Colonic mucosa (tissue), 4 donors: ENCODE measurements at regions not wholly inside any gene's neighbourhood (a gene's known extent, or its start where the extent isn't known, plus 50 kb on each side); places are given as distances from the start of the nearest gene placed in this dataset.

Source experiments
- DNase-seq: peaks from one replicate; pipeline ENCODE4 v3.0.0-alpha.2; 2020
- H3K27ac ChIP-seq: fragments of 200-600 bp; one replicate; pipeline ENCODE4 v1.8.0; 2021
- H3K27me3 ChIP-seq: fragments of 200-600 bp; one replicate; pipeline ENCODE4 v1.8.0; 2021
- H3K36me3 ChIP-seq: fragments of 200-600 bp; one replicate; pipeline ENCODE4 v1.8.0; 2021
- H3K4me1 ChIP-seq: fragments of 200-600 bp; one replicate; pipeline ENCODE4 v1.8.0; 2021; ENCODE audit warnings: mild to moderate bottlenecking
- H3K4me3 ChIP-seq: fragments of 200-600 bp; one replicate; pipeline ENCODE4 v1.8.0; 2021
- H3K9ac ChIP-seq, 2 donors: one replicate each; pipeline ENCODE4 v1.7.0; 2013; ENCODE audit warnings: control low read depth in 2 of 2, low read depth in 2 of 2, low read length in 2 of 2
- H3K9me3 ChIP-seq: fragments of 200-600 bp; one replicate; pipeline ENCODE4 v1.8.0; 2021
- intact Hi-C: fragments of 100-400 bp; cut with DNase I; formaldehyde crosslinking; loops from one replicate; pipeline ENCODE4 v1.14.1; 2022
- TF ChIP-seq, protein P1 (sequence below): fragments of 200-600 bp; IDR thresholded peaks from one replicate; pipeline ENCODE4 v1.8.0; 2022; ENCODE audit warnings: antibody characterized with exemption, mild to moderate bottlenecking
- donor health status: healthy.
- donor health status: DM: no; HTN: no; CAD: no.
- donor health status: DM: no; HTN: no; CAD: no.

GRCh38 chr2:104068665-104069064, 785.2 kb upstream of the POU3F3 start:
- Histone ChIP-seq H3K9ac (no peak overlapping the region), H3K27ac (no peak overlapping the region), H3K4me1 (no peaks in the 10 kb centered on the region), H3K4me3 (no peak overlapping the region), H3K27me3 (no peaks in the 10 kb centered on the region), H3K36me3 (no peaks in the 10 kb centered on the region), H3K9me3 (no peaks in the 10 kb centered on the region)
- DNase-seq: no peak
- intact Hi-C loops: no loop called here
- TF ChIP-seq, protein P1, sequence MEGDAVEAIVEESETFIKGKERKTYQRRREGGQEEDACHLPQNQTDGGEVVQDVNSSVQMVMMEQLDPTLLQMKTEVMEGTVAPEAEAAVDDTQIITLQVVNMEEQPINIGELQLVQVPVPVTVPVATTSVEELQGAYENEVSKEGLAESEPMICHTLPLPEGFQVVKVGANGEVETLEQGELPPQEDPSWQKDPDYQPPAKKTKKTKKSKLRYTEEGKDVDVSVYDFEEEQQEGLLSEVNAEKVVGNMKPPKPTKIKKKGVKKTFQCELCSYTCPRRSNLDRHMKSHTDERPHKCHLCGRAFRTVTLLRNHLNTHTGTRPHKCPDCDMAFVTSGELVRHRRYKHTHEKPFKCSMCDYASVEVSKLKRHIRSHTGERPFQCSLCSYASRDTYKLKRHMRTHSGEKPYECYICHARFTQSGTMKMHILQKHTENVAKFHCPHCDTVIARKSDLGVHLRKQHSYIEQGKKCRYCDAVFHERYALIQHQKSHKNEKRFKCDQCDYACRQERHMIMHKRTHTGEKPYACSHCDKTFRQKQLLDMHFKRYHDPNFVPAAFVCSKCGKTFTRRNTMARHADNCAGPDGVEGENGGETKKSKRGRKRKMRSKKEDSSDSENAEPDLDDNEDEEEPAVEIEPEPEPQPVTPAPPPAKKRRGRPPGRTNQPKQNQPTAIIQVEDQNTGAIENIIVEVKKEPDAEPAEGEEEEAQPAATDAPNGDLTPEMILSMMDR: no peak

GRCh38 chr2:104077573-104077972, 776.3 kb upstream of the POU3F3 start:
- Histone ChIP-seq H3K36me3 (no peaks in the 10 kb centered on the region), H3K27me3 (no peaks in the 10 kb centered on the region), H3K4me3 (no peak overlapping the region), H3K27ac (no peak overlapping the region), H3K9ac (no peak overlapping the region), H3K4me1 (no peaks in the 10 kb centered on the region), H3K9me3 (no peaks in the 10 kb centered on the region)
- DNase-seq: no peak
- TF ChIP-seq, protein P1: no peak
- intact Hi-C loops: no loop called here

DNA sequence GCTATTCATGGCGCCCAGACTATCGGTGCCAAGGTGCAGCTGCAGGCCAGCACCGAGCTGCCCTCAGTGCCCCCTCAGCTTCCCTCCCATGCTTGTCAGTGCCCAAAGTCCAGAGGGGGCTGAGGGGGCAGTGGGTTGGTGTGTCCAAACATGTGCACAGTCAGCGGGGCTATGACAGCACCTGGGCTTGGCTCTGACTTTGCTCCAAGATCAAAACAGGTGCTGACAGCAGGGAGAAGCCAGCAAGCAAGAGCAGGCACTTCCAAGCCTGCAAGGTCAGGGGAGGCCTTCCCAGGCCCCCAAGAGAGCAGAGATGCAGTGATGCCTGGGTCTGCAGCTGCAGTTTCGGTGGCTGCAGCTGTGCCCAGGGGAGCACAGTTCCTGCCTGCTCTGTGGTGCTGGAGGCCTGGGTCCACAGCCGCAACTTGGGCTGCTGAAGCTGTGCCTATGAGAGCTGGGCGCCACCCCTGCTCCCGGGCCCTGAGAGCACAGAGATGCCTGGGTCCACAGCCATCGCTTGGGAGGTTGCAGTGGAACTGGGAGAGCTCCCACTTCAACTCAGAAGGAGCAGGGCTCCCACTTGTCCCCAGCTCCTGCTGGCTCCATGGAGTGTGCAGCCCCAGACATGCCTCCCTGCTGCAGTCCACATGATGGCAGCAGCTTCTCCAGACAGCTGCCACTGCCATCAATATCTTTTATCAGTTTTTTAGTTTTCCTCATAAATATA, 775.3 kb upstream of the POU3F3 start:
- DNase-seq: no peak

DNA sequence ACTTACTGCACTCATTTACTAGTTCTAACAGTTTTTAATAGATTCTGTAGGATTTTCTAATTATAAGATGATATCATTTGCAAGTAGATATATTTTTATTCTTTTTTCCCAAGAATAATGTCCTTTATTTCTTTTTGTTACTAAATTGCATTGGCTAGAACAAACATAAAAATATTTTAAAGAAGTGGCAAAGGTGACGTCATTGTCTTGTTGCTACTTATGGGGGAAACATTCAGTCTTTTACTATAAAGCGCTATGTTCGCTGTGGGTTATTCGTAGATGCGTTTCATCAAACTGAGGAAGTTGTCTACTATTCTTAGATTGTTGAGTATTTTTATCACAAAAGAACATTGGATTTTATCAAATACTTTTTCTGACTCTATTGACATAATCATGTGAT, 765.2 kb upstream of the POU3F3 start:
- no peak for DNase-seq
- no peak overlapping the region for H3K27ac ChIP-seq
- TF ChIP-seq, protein P1: no peak
- no peaks in the 10 kb centered on the region for H3K9me3 ChIP-seq
- H3K9ac ChIP-seq: no peak overlapping the region
- no peaks in the 10 kb centered on the region for H3K27me3 ChIP-seq
- H3K4me1 ChIP-seq: no peaks in the 10 kb centered on the region
- intact Hi-C loops: no loop called here
- no peak overlapping the region for H3K4me3 ChIP-seq
- H3K36me3 ChIP-seq: no peaks in the 10 kb centered on the region

More for the DNA sequence above, 775.3 kb upstream of the POU3F3 start:
- Histone ChIP-seq H3K27ac (no peak overlapping the region), H3K9me3 (no peaks in the 10 kb centered on the region), H3K4me3 (no peak overlapping the region), H3K36me3 (no peaks in the 10 kb centered on the region), H3K27me3 (no peaks in the 10 kb centered on the region), H3K9ac (no peak overlapping the region), H3K4me1 (no peaks in the 10 kb centered on the region)
- TF ChIP-seq, protein P1: no peak
- intact Hi-C loops: no loop called here

DNA sequence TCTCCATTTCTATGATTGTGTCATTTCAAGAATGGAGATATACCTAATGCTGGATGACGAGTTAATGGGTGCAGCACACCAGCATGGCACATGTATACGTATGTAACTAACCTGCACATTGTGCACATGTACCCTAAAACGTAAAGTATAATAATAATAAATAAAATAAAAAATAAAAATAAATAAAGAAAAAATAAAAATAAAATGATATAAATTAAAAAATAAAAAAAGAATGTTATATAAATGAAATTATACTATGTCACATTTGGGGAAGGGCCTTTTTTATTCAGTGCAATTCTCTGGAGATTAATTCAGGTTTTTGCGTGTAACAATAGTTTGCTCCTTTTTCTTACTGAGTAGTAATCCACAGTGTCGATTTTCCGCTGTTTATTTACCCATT, 763.5 kb upstream of the POU3F3 start:
- TF ChIP-seq, protein P1: no peak
- DNase-seq: no peak
- Histone ChIP-seq H3K9me3 (no peaks in the 10 kb centered on the region), H3K4me1 (no peaks in the 10 kb centered on the region), H3K27ac (no peak overlapping the region), H3K4me3 (no peak overlapping the region), H3K36me3 (no peaks in the 10 kb centered on the region), H3K27me3 (no peaks in the 10 kb centered on the region), H3K9ac (no peak overlapping the region)
- intact Hi-C loops: no loop called here
